WTC11 (cell line): ENCODE measurements at regions not wholly inside any gene's neighbourhood (a gene's known extent, or its start where the extent isn't known, plus 50 kb on each side); places are given as distances from the start of the nearest gene placed in this dataset.

Experiments used
- ATAC-seq: fragments of 200-7000 bp; cut with Tn5 transposase; 2 replicates; pipeline ENCODE4 v1.10.0; 2021; ENCODE audit warnings: mild to moderate bottlenecking, moderate library complexity
- CTCF ChIA-PET: fragments of 300-600 bp; sonication (Branson Sonifier 250); formaldehyde crosslinking; loops from one replicate; lab custom pipeline; 2021; ENCODE audit warnings: antibody characterized with exemption; lab: Charles Lee
- POLR2A ChIA-PET: fragments of 350-600 bp; sonication (Branson Sonifier 250); formaldehyde crosslinking; loops from one replicate; lab custom pipeline; 2021; ENCODE audit warnings: antibody characterized with exemption; lab: Charles Lee
- DNase-seq: peaks from one replicate; pipeline ENCODE4 v3.0.0; 2021; ENCODE audit warnings: low spot score
- H3K27ac Mint-ChIP-seq: 2 replicates; pipeline ENCODE4 v1.8.0; 2021; ENCODE audit warnings: mixed read lengths
- H3K27me3 Mint-ChIP-seq: 2 replicates; pipeline ENCODE4 v1.8.0; 2021; ENCODE audit warnings: low read depth, mild to moderate bottlenecking, moderate library complexity, mixed read lengths
- H3K36me3 Mint-ChIP-seq: 2 replicates; pipeline ENCODE4 v1.8.0; 2021; ENCODE audit warnings: mixed read lengths
- H3K4me1 Mint-ChIP-seq: 2 replicates; pipeline ENCODE4 v1.8.0; 2022; ENCODE audit warnings: mixed read lengths
- H3K4me3 Mint-ChIP-seq: 2 replicates; pipeline ENCODE4 v1.8.0; 2021; ENCODE audit warnings: mild to moderate bottlenecking, moderate library complexity, mixed read lengths
- H3K9me3 Mint-ChIP-seq: 2 replicates; pipeline ENCODE4 v1.8.0; 2021; ENCODE audit warnings: mixed read lengths
- AFF4 ChIP-seq: sonication (generic); formaldehyde crosslinking; IDR thresholded peaks from 2 replicates; pipeline ENCODE4 v1.8.1; 2023; ENCODE audit warnings: mild to moderate bottlenecking, missing genetic modification reagents, borderline replicate concordance
- ARID4B ChIP-seq: sonication (generic); formaldehyde crosslinking; IDR thresholded peaks from 2 replicates; pipeline ENCODE4 v1.8.0; 2023; ENCODE audit warnings: missing genetic modification reagents, mild to moderate bottlenecking, borderline replicate concordance
- ATF1 ChIP-seq: sonication (generic); formaldehyde crosslinking; IDR thresholded peaks from 2 replicates; pipeline ENCODE4 v1.8.1; 2023; ENCODE audit warnings: mild to moderate bottlenecking, moderate library complexity, missing genetic modification reagents
- ATF2 ChIP-seq: sonication (generic); formaldehyde crosslinking; IDR thresholded peaks from 2 replicates; pipeline ENCODE4 v1.8.1; 2022; ENCODE audit warnings: low read depth, missing genetic modification reagents, borderline replicate concordance
- CREM ChIP-seq: sonication (generic); formaldehyde crosslinking; IDR thresholded peaks from 2 replicates; pipeline ENCODE4 v1.8.1; 2022; ENCODE audit warnings: mild to moderate bottlenecking, missing genetic modification reagents, moderate library complexity
- EMX1 ChIP-seq: fragments of 250-450 bp; sonication (Bioruptor Pico); IDR thresholded peaks from 2 replicates; pipeline ENCODE4 v1.8.0; 2021; ENCODE audit warnings: mild to moderate bottlenecking
- FOXJ3 ChIP-seq: sonication (generic); formaldehyde crosslinking; IDR thresholded peaks from 2 replicates; pipeline ENCODE4 v1.9.0; 2021; ENCODE audit warnings: missing genetic modification reagents, mild to moderate bottlenecking, borderline replicate concordance
- OVOL2 ChIP-seq: fragments of 250-450 bp; sonication (Bioruptor Pico); IDR thresholded peaks from 2 replicates; pipeline ENCODE4 v1.9.0; 2021; ENCODE audit warnings: mild to moderate bottlenecking, borderline replicate concordance
- PRRX2 ChIP-seq: fragments of 250-450 bp; sonication (Bioruptor Pico); IDR thresholded peaks from 2 replicates; pipeline ENCODE4 v1.8.0; 2021; ENCODE audit warnings: mild to moderate bottlenecking
- TEAD1 ChIP-seq: sonication (generic); formaldehyde crosslinking; IDR thresholded peaks from 2 replicates; pipeline ENCODE4 v1.8.0; 2022; ENCODE audit warnings: mild to moderate bottlenecking, missing genetic modification reagents
- ZNF416 ChIP-seq: fragments of 250-450 bp; sonication (Bioruptor Pico); IDR thresholded peaks from 2 replicates; pipeline ENCODE4 v1.9.0; 2021; ENCODE audit warnings: mild to moderate bottlenecking, inconsistent platforms
- ZNF425 ChIP-seq: fragments of 250-450 bp; sonication (Bioruptor Pico); conservative IDR thresholded peaks from 2 replicates; pipeline ENCODE4 v1.9.0; 2021; ENCODE audit warnings: mild to moderate bottlenecking
- ZNF532 ChIP-seq: fragments of 250-450 bp; sonication (Bioruptor Pico); IDR thresholded peaks from 2 replicates; pipeline ENCODE4 v1.9.0; 2021; ENCODE audit warnings: mild to moderate bottlenecking, borderline replicate concordance

GRCh38 chr1:216924732-216925131 lies 201.5 kb upstream of the ESRRG start:
- TF ChIP-seq CREM (CRISPR knock-in tag) (no peak), OVOL2 (CRISPR knock-in tag) (no peak), PRRX2 (CRISPR knock-in tag) (no peak), ATF2 (CRISPR knock-in tag) (no peak), ATF1 (no peak), FOXJ3 (CRISPR knock-in tag) (no peak), AFF4 (CRISPR knock-in tag) (no peak), ZNF425 (CRISPR knock-in tag) (no peak), TEAD1 (CRISPR knock-in tag) (no peak), ZNF416 (CRISPR knock-in tag) (no peak), ARID4B (CRISPR knock-in tag) (no peak), ZNF532 (CRISPR knock-in tag) (no peak), EMX1 (CRISPR knock-in tag) (no peak)
- Mint-ChIP-seq H3K4me1 (peaks cover 20% of the 10 kb centered on the region), H3K4me3 (no peak overlapping the region), H3K27me3 (no peaks in the 10 kb centered on the region), H3K9me3 (no peaks in the 10 kb centered on the region), H3K36me3 (no peaks in the 10 kb centered on the region), H3K27ac (no peak overlapping the region)
- DNase-seq, result no peak
- ChIA-PET POLR2A (interaction anchor here (0.6 kb wide), 1 partner anchor 397 kb away, joined by 3 read pairs; no protein-coding TSS in a partner anchor), CTCF (no interaction called here)
- no peak for ATAC-seq
